Breast epithelium (tissue), 3 donors: ENCODE measurements at regions not wholly inside any gene's neighbourhood (a gene's known extent, or its start where the extent isn't known, plus 50 kb on each side); places are given as distances from the start of the nearest gene placed in this dataset.

Experiments
- POLR2A ChIP-seq: fragments of 450-650 bp; IDR thresholded peaks from one replicate; pipeline ENCODE4 v1.6.1; 2016; ENCODE audit warnings: antibody characterized with exemption, mild to moderate bottlenecking, moderate library complexity
- POLR2AphosphoS5 ChIP-seq, 3 donors: sonication (generic); formaldehyde crosslinking; IDR thresholded peaks; one replicate each; pipeline ENCODE4 v1.6.1; 2017; ENCODE audit warnings: antibody characterized with exemption in 3 of 3
- TF ChIP-seq, protein P1 (sequence below), 3 donors: fragments of 450-650 bp; IDR thresholded peaks; one replicate each; pipeline ENCODE4 v1.5.1; 2016 to 2017; ENCODE audit warnings: antibody characterized with exemption in 3 of 3, mild to moderate bottlenecking in 3 of 3, moderate library complexity in 3 of 3

DNA sequence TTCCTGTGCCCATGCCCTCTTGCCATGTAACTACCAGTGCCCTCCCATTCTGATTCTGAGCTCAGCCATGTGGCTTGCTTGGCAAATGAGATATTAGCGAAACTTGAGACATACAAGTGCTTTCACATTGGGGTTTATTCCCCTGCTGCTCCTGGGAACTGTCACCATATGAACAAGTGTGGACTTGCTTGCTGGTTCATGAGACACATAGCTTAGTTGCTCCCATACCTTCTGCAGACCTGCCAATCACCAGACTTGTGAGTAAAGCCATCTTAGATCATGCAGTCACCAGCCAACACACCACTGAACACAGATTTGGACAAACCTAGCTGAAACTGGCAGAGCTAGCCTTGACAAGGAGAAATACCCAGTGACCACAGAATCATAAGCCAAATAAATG lies 155.1 kb downstream of the SS18 start:
- TF ChIP-seq POLR2AphosphoS5 (IDR thresholded peaks at IDR 0.05): no peak
- TF ChIP-seq, protein P1, sequence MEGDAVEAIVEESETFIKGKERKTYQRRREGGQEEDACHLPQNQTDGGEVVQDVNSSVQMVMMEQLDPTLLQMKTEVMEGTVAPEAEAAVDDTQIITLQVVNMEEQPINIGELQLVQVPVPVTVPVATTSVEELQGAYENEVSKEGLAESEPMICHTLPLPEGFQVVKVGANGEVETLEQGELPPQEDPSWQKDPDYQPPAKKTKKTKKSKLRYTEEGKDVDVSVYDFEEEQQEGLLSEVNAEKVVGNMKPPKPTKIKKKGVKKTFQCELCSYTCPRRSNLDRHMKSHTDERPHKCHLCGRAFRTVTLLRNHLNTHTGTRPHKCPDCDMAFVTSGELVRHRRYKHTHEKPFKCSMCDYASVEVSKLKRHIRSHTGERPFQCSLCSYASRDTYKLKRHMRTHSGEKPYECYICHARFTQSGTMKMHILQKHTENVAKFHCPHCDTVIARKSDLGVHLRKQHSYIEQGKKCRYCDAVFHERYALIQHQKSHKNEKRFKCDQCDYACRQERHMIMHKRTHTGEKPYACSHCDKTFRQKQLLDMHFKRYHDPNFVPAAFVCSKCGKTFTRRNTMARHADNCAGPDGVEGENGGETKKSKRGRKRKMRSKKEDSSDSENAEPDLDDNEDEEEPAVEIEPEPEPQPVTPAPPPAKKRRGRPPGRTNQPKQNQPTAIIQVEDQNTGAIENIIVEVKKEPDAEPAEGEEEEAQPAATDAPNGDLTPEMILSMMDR (IDR thresholded peaks at IDR 0.05): no peak
- no peak for TF ChIP-seq POLR2A
